22Rv1 (cell line): ENCODE measurements at regions not wholly inside any gene's neighbourhood (a gene's known extent, or its start where the extent isn't known, plus 50 kb on each side); places are given as distances from the start of the nearest gene placed in this dataset.

ENCODE experiments used
- H3K27ac ChIP-seq: fragments of 450-650 bp; 2 replicates; pipeline ENCODE4 v1.5.1; 2017
- ZFX ChIP-seq: fragments of 450-650 bp; IDR thresholded peaks from 2 replicates; pipeline ENCODE4 v1.6.1; 2017; ENCODE audit warnings: antibody characterized with exemption, borderline replicate concordance
- TF ChIP-seq, protein P1 (sequence below): fragments of 450-650 bp; IDR thresholded peaks from 2 replicates; pipeline ENCODE4 v1.5.1; 2017; ENCODE audit warnings: mild to moderate bottlenecking

GRCh38 chr14:51323492-51323891, 83.4 kb downstream of the TMX1 start:
- H3K27ac ChIP-seq, result no peak overlapping the region
- TF ChIP-seq, protein P1, sequence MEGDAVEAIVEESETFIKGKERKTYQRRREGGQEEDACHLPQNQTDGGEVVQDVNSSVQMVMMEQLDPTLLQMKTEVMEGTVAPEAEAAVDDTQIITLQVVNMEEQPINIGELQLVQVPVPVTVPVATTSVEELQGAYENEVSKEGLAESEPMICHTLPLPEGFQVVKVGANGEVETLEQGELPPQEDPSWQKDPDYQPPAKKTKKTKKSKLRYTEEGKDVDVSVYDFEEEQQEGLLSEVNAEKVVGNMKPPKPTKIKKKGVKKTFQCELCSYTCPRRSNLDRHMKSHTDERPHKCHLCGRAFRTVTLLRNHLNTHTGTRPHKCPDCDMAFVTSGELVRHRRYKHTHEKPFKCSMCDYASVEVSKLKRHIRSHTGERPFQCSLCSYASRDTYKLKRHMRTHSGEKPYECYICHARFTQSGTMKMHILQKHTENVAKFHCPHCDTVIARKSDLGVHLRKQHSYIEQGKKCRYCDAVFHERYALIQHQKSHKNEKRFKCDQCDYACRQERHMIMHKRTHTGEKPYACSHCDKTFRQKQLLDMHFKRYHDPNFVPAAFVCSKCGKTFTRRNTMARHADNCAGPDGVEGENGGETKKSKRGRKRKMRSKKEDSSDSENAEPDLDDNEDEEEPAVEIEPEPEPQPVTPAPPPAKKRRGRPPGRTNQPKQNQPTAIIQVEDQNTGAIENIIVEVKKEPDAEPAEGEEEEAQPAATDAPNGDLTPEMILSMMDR, result no peak
- TF ChIP-seq ZFX, result no peak

- no peak overlapping the region for H3K27ac ChIP-seq
- TF ChIP-seq, protein P1, result no peak
- no peak for TF ChIP-seq ZFX
These were observed 87.3 kb downstream of the TMX1 start for GRCh38 chr14:51327376-51327775.

- TF ChIP-seq, protein P1, result no peak
- TF ChIP-seq ZFX, result no peak
- no peak overlapping the region for H3K27ac ChIP-seq
These were observed 88.2 kb downstream of the TMX1 start for GRCh38 chr14:51328064-51328771.

DNA sequence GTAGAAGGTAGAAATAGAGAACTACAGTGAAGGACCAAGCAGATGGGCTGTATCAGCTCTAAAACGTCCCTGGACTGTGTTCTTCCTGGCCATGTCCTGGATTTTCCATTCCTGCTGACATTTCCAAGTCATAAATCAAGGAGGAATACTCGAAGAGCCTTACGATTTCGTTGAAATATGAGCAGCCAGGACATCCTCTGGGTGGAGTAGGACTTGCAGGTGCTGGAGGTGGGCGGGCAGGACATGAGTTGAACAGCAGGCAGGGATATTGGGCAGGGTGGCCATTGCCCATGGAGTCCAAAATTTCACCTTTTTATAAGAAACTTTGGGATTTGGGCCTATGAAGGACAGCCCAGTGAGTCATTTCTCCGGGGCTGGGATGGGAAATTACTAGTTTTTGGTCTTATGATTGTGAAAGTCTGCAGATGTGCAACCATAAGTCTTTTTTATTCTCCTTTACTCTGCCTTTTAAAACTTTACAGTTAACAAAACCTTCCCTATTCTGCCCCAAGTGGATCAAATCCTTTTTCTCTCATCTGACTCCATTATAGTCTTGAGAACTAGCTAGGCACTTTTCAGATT, 88.8 kb downstream of the TMX1 start:
- TF ChIP-seq, protein P1, result no peak
- TF ChIP-seq ZFX, result no peak
- no peak overlapping the region for H3K27ac ChIP-seq

DNA sequence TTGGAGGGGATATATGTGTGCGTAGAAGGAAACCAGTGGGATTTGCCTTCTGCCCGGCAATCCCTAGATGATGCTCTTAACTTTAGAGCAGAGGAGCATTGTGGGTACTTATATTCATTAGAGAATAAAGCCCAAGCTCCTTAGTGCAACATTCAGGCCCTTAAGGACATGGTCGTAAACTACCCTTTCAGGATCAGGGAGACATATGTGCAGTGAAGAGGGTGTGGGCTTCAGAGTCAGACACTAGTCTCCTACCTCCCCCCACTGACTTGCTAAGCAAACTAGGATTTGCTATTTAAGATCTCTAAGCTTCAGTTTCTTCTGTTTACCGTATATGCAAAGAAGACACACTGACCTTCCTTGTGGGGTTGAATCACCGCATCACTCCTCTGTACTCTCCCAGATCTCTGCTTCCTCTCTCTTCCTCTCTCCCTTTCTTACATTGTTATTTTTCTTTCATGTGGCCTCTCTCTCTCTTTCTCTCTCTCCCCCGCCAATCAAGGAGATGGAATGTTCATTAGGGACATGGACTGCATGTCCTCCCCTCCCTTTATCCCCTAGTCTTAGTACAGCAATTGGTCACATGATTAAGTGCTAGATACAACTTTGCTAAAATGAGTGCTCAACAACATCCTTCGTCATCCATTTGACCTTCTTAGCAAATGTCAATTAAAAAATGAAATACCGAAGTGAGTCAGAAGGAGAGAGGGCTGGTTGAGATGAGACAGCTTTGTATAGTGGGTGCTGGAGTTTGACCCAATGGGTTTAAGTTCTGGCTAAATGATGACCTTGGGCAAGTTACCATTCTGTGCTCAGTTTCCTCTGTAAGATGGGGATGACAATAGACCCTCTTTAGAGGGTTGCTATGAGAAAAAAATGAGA, 91.7 kb downstream of the TMX1 start:
- TF ChIP-seq, protein P1, result no peak
- no peak for TF ChIP-seq ZFX

GRCh38 chr14:51333299-51333698, 93.3 kb downstream of the TMX1 start:
- TF ChIP-seq ZFX, result no peak
- TF ChIP-seq, protein P1, result no peak

More for the DNA sequence above, 91.7 kb downstream of the TMX1 start:
- no peak overlapping the region for H3K27ac ChIP-seq

More at GRCh38 chr14:51333299-51333698, 93.3 kb downstream of the TMX1 start:
- H3K27ac ChIP-seq, result no peak overlapping the region
